ENCODE measurements at regions not wholly inside any gene's neighbourhood (a gene's known extent, or its start where the extent isn't known, plus 50 kb on each side); places are given as distances from the start of the nearest gene placed in this dataset.
"Not testable (repeated sequence)": the region's sequence is repeated elsewhere in the genome, so short reads cannot be mapped to it uniquely, and the experiment has no call there.

DNA sequence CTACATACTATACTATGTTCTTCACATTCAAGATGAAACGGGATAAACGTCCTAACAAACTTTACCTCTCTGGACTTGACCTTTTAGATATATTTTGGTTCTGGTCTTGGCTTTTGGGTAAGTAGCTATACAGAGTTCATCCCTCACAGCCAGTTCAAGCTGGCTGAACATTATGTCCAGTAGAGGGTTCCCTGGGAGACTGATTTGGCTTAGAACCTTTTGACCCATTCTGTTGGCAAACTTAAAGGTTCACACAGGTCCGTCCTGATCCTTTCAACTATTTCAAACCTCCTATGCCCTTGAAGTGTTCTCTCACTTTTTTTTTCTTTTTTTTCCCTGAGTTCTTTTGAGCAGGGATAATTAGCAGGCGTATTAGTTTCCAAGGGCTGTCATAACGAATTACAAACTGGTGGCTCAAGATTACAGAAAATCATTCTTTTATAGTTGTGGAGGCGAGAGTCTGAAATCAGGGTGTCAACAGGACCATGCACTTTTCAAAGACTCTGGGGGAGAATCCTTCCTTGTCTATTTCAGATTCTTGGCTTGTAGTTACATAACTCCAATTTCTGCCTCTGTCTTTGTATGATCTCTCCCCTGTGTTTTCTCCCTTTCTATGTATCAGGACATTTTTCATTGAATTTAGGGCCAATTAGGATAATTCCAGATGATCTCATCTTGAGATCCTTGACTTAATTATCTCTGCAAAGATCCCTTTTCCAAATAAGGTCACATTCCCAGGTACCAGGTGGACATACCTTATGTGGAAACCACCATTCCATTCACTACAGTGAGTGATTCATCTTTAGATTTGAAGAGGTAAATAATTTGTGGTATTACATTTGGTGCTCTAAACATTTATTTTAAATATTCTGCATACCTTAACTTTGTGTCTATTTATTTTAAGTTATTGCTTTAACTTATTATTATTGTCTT, 257.4 kb upstream of the USP25 start:
- Histone ChIP-seq H3K9ac (ENCODE audit: insufficient read depth, low read length, poor library complexity, severe bottlenecking) (no peak overlapping the region), H3K4me3 (replicated peaks in 1 of 3; ENCODE audit: low read depth in 2 of 3, low read length in 3 of 3) (no peak overlapping the region), H3K27ac (ENCODE audit: low read depth in 1 of 2, low read length in 2 of 2) (no peak overlapping the region), H2AFZ (ENCODE audit: insufficient read depth, low read depth, low read length, poor library complexity, severe bottlenecking) (no peak overlapping the region), H3K79me2 (ENCODE audit: insufficient read depth, low read length) (no peaks in the 10 kb centered on the region), H3K27me3 (ENCODE audit: control insufficient read depth in 2 of 2, insufficient read depth in 2 of 2, low read length in 2 of 2) (no peaks in the 10 kb centered on the region), H4K20me1 (ENCODE audit: insufficient read depth, low read length) (no peaks in the 10 kb centered on the region), H3K4me1 (ENCODE audit: control insufficient read depth in 1 of 2, insufficient read depth in 2 of 2, low read length in 2 of 2) (no peaks in the 10 kb centered on the region), H3K36me3 (replicated peaks in 1 of 2; ENCODE audit: control insufficient read depth in 1 of 2, insufficient read depth in 2 of 2, low read length in 2 of 2) (no peaks in the 10 kb centered on the region), H3K9me3 (replicated peaks in 1 of 2; ENCODE audit: control insufficient read depth in 1 of 2, insufficient read depth in 1 of 2, low read length in 2 of 2) (peaks cover 0 to under 1% of the 10 kb centered on the region in 2 donors), H3K4me2 (replicated peaks; ENCODE audit: extremely low read depth, low read length, poor library complexity, severe bottlenecking) (no peak overlapping the region)
- H3K4me1 Mint-ChIP-seq, result no peaks in the 10 kb centered on the region
- no peak overlapping the region for H3K4me3 Mint-ChIP-seq
- no peaks in the 10 kb centered on the region for H3K27me3 Mint-ChIP-seq (ENCODE audit: low read depth in 3 of 3)
- H3K9me3 Mint-ChIP-seq, result peaks cover under 1 to 8% (median 3%) of the 10 kb centered on the region in 7 donors
- TF ChIP-seq, protein P1, sequence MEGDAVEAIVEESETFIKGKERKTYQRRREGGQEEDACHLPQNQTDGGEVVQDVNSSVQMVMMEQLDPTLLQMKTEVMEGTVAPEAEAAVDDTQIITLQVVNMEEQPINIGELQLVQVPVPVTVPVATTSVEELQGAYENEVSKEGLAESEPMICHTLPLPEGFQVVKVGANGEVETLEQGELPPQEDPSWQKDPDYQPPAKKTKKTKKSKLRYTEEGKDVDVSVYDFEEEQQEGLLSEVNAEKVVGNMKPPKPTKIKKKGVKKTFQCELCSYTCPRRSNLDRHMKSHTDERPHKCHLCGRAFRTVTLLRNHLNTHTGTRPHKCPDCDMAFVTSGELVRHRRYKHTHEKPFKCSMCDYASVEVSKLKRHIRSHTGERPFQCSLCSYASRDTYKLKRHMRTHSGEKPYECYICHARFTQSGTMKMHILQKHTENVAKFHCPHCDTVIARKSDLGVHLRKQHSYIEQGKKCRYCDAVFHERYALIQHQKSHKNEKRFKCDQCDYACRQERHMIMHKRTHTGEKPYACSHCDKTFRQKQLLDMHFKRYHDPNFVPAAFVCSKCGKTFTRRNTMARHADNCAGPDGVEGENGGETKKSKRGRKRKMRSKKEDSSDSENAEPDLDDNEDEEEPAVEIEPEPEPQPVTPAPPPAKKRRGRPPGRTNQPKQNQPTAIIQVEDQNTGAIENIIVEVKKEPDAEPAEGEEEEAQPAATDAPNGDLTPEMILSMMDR (IDR thresholded peaks at IDR 0.05), result no peak
- intact Hi-C loops (cut with micrococcal nuclease), result no loop called here
- DNase-seq, result no peak
- no peak overlapping the region for H3K27ac Mint-ChIP-seq
- WGBS (ENCODE audit: insufficient coverage), result 100% methylated on average over 2 of the region's 6 CpGs
- no peaks in the 10 kb centered on the region for H3K36me3 Mint-ChIP-seq

GRCh38 chr21:15477773-15478172, 252.0 kb upstream of the USP25 start:
- H3K36me3 ChIP-seq (replicated peaks in 1 of 2; ENCODE audit: control insufficient read depth in 1 of 2, insufficient read depth in 2 of 2, low read length in 2 of 2); H3K27me3 Mint-ChIP-seq (ENCODE audit: low read depth in 3 of 3); H3K4me2 ChIP-seq (replicated peaks; ENCODE audit: extremely low read depth, low read length, poor library complexity, severe bottlenecking); H3K36me3 Mint-ChIP-seq; H3K27me3 ChIP-seq (ENCODE audit: control insufficient read depth in 2 of 2, insufficient read depth in 2 of 2, low read length in 2 of 2); intact Hi-C loops (cut with micrococcal nuclease); H3K4me3 Mint-ChIP-seq; H3K9ac ChIP-seq (ENCODE audit: insufficient read depth, low read length, poor library complexity, severe bottlenecking); H4K20me1 ChIP-seq (ENCODE audit: insufficient read depth, low read length); H3K4me1 ChIP-seq (ENCODE audit: control insufficient read depth in 1 of 2, insufficient read depth in 2 of 2, low read length in 2 of 2); H3K9me3 ChIP-seq (replicated peaks in 1 of 2; ENCODE audit: control insufficient read depth in 1 of 2, insufficient read depth in 1 of 2, low read length in 2 of 2); H2AFZ ChIP-seq (ENCODE audit: insufficient read depth, low read depth, low read length, poor library complexity, severe bottlenecking); H3K27ac ChIP-seq (ENCODE audit: low read depth in 1 of 2, low read length in 2 of 2); H3K79me2 ChIP-seq (ENCODE audit: insufficient read depth, low read length); H3K27ac Mint-ChIP-seq; DNase-seq; H3K4me3 ChIP-seq (replicated peaks in 1 of 3; ENCODE audit: low read depth in 2 of 3, low read length in 3 of 3); H3K4me1 Mint-ChIP-seq: not testable (repeated sequence)
- no CpG with 5 or more reads among the region's 3 CpGs for WGBS (ENCODE audit: insufficient coverage)
- H3K9me3 Mint-ChIP-seq, result peaks cover 3 to 13% (median 6%) of the 10 kb centered on the region in 7 donors

Measured in CD14-positive monocyte (primary cell).